A673 (cell line): ENCODE measurements at regions not wholly inside any gene's neighbourhood (a gene's known extent, or its start where the extent isn't known, plus 50 kb on each side); places are given as distances from the start of the nearest gene placed in this dataset.

Experiments
- EZH2 ChIP-seq: fragments of 200-600 bp; sonication (generic); IDR thresholded peaks from 2 replicates; pipeline ENCODE4 v1.6.1; 2017; ENCODE audit warnings: borderline replicate concordance, low read depth, mild to moderate bottlenecking, mixed read lengths, antibody characterized with exemption, low read length; ENCODE audit not compliant: poor library complexity, severe bottlenecking
- TF ChIP-seq, protein P1 (sequence below): fragments of 300-800, 200-600 bp; sonication (generic); conservative IDR thresholded peaks from 2 replicates; pipeline ENCODE4 v1.5.1; 2017; ENCODE audit warnings: low read depth, mild to moderate bottlenecking, antibody characterized with exemption, low read length, moderate library complexity, mixed read lengths

DNA sequence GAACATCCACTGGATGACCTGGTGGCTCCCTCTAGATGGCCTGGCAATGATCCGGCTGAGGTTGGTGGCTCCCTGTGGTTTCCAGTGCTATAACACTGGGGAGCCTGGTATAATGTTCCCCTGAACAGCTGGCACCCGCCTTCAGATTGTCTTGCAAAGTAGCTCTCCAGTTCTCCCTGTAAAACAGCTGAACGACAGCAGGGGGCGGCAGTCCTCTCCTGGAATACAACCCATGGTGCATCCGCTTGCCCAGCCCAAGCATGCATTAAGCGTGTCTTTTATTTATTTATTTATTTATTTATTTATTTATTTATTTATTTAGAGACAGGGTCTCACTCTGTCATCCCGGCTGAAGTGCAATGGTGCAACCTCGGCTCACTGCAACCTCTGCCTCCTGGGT lies 258.9 kb downstream of the BUD13 start:
- TF ChIP-seq, protein P1, sequence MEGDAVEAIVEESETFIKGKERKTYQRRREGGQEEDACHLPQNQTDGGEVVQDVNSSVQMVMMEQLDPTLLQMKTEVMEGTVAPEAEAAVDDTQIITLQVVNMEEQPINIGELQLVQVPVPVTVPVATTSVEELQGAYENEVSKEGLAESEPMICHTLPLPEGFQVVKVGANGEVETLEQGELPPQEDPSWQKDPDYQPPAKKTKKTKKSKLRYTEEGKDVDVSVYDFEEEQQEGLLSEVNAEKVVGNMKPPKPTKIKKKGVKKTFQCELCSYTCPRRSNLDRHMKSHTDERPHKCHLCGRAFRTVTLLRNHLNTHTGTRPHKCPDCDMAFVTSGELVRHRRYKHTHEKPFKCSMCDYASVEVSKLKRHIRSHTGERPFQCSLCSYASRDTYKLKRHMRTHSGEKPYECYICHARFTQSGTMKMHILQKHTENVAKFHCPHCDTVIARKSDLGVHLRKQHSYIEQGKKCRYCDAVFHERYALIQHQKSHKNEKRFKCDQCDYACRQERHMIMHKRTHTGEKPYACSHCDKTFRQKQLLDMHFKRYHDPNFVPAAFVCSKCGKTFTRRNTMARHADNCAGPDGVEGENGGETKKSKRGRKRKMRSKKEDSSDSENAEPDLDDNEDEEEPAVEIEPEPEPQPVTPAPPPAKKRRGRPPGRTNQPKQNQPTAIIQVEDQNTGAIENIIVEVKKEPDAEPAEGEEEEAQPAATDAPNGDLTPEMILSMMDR = peak; percentile 43
- TF ChIP-seq EZH2 = no peak
